KG1 (cell line): ENCODE measurements at regions not wholly inside any gene's neighbourhood (a gene's known extent, or its start where the extent isn't known, plus 50 kb on each side); places are given as distances from the start of the nearest gene placed in this dataset.

Experiments
- DNase-seq: peaks from one replicate; lab custom pipeline; 2025; lab: John Stamatoyannopoulos, UW

GRCh38 chr13:44174769-44175425, 198.7 kb upstream of the SERP2 start:
- no peak for DNase-seq

GRCh38 chr13:44176173-44176572, 197.5 kb upstream of the SERP2 start:
- DNase-seq: no peak

- DNase-seq: no peak
These were observed 192.6 kb upstream of the SERP2 start for GRCh38 chr13:44180876-44181536.

GRCh38 chr13:44181931-44182330, 191.7 kb upstream of the SERP2 start:
- DNase-seq: no peak

- DNase-seq: no peak
These were observed 188.9 kb upstream of the SERP2 start for GRCh38 chr13:44184740-44185139.

- DNase-seq: no peak
These were observed 185.4 kb upstream of the SERP2 start for GRCh38 chr13:44188257-44188656.

- no peak for DNase-seq
These were observed 184.5 kb upstream of the SERP2 start for GRCh38 chr13:44189085-44189484.

GRCh38 chr13:44191103-44191502, 182.5 kb upstream of the SERP2 start:
- DNase-seq: no peak

GRCh38 chr13:44191504-44192171, 182.0 kb upstream of the SERP2 start:
- no peak for DNase-seq

- no peak for DNase-seq
These were observed 179.9 kb upstream of the SERP2 start for GRCh38 chr13:44193731-44194130.

- no peak for DNase-seq
These were observed 178.4 kb upstream of the SERP2 start for GRCh38 chr13:44195245-44195644.

- no peak for DNase-seq
These were observed 177.3 kb upstream of the SERP2 start for GRCh38 chr13:44196196-44196751.

- no peak for DNase-seq
These were observed 175.5 kb upstream of the SERP2 start for GRCh38 chr13:44197791-44198770.

- DNase-seq: no peak
These were observed 174.8 kb upstream of the SERP2 start for GRCh38 chr13:44198826-44199225.

GRCh38 chr13:44199627-44200207, 173.9 kb upstream of the SERP2 start:
- DNase-seq: no peak

GRCh38 chr13:44206434-44206833, 167.2 kb upstream of the SERP2 start:
- no peak for DNase-seq

GRCh38 chr13:44207476-44207875, 166.1 kb upstream of the SERP2 start:
- DNase-seq: no peak

- DNase-seq: no peak
These were observed 163.1 kb upstream of the SERP2 start for GRCh38 chr13:44210525-44210924.

GRCh38 chr13:44211286-44211685, 162.3 kb upstream of the SERP2 start:
- DNase-seq: no peak

- no peak for DNase-seq
These were observed 161.8 kb upstream of the SERP2 start for GRCh38 chr13:44211704-44212346.
